ENCODE measurements at regions not wholly inside any gene's neighbourhood (a gene's known extent, or its start where the extent isn't known, plus 50 kb on each side); places are given as distances from the start of the nearest gene placed in this dataset.

GRCh38 chr4:112776535-112776934 lies 139.6 kb downstream of the LARP7 start:
- Histone ChIP-seq H3F3A (ENCODE audit: insufficient read depth, low read length, poor library complexity, severe bottlenecking) (no peaks in the 10 kb centered on the region), H4K20me1 (ENCODE audit: insufficient read depth) (no peaks in the 10 kb centered on the region), H3K9me3 (ENCODE audit: low read length) (no peaks in the 10 kb centered on the region), H3K9me2 (ENCODE audit: insufficient read depth, low read length) (no peaks in the 10 kb centered on the region), H2AFZ (ENCODE audit: low read depth, low read length) (no peak overlapping the region), H3K9ac (ENCODE audit: low read length) (no peak overlapping the region), H3K79me2 (replicated peaks; ENCODE audit: insufficient read depth, low read length) (no peaks in the 10 kb centered on the region), H3K4me2 (ENCODE audit: low read length) (no peak overlapping the region), H3K36me3 (ENCODE audit: insufficient read depth, low read length) (no peaks in the 10 kb centered on the region), H3K4me3 (ENCODE audit: low read length) (no peak overlapping the region), H3K27me3 (ENCODE audit: insufficient read depth, low read depth, low read length) (no peaks in the 10 kb centered on the region), H3K27ac (ENCODE audit: low read length) (no peak overlapping the region)
- TF ChIP-seq EZH2 (IDR thresholded peaks at IDR 0.05; ENCODE audit: borderline replicate concordance, insufficient read depth, low read length, poor library complexity, severe bottlenecking) (no peak), TAF1 (IDR thresholded peaks at IDR 0.05; ENCODE audit: low read depth) (no peak), MXI1 (conservative IDR thresholded peaks at IDR 0.05; ENCODE audit: poor library complexity, severe bottlenecking) (no peak), SMC3 (conservative IDR thresholded peaks at IDR 0.05; ENCODE audit: poor library complexity) (no peak), EP300 (conservative IDR thresholded peaks at IDR 0.05; ENCODE audit: poor library complexity, severe bottlenecking) (no peak), RAD21 (conservative IDR thresholded peaks at IDR 0.05) (no peak), POLR2AphosphoS5 (IDR thresholded peaks at IDR 0.05) (no peak), REST (IDR thresholded peaks at IDR 0.05; ENCODE audit: borderline replicate concordance) (no peak), CTCF (IDR thresholded peaks at IDR 0.05; ENCODE audit: poor library complexity, severe bottlenecking) (no peak)

- TF ChIP-seq POLR2AphosphoS5 (IDR thresholded peaks at IDR 0.05) (no peak), EP300 (conservative IDR thresholded peaks at IDR 0.05; ENCODE audit: poor library complexity, severe bottlenecking) (no peak), CTCF (IDR thresholded peaks at IDR 0.05; ENCODE audit: poor library complexity, severe bottlenecking) (no peak), TAF1 (IDR thresholded peaks at IDR 0.05; ENCODE audit: low read depth) (no peak), REST (IDR thresholded peaks at IDR 0.05; ENCODE audit: borderline replicate concordance) (no peak), RAD21 (conservative IDR thresholded peaks at IDR 0.05) (no peak), MXI1 (conservative IDR thresholded peaks at IDR 0.05; ENCODE audit: poor library complexity, severe bottlenecking) (no peak), SMC3 (conservative IDR thresholded peaks at IDR 0.05; ENCODE audit: poor library complexity) (no peak), EZH2 (IDR thresholded peaks at IDR 0.05; ENCODE audit: borderline replicate concordance, insufficient read depth, low read length, poor library complexity, severe bottlenecking) (no peak)
- Histone ChIP-seq H3K9me3 (ENCODE audit: low read length) (no peaks in the 10 kb centered on the region), H3F3A (ENCODE audit: insufficient read depth, low read length, poor library complexity, severe bottlenecking) (no peaks in the 10 kb centered on the region), H3K4me2 (ENCODE audit: low read length) (no peak overlapping the region), H3K9ac (ENCODE audit: low read length) (no peak overlapping the region), H3K36me3 (ENCODE audit: insufficient read depth, low read length) (no peaks in the 10 kb centered on the region), H2AFZ (ENCODE audit: low read depth, low read length) (no peak overlapping the region), H3K27ac (ENCODE audit: low read length) (no peak overlapping the region), H3K27me3 (ENCODE audit: insufficient read depth, low read depth, low read length) (no peaks in the 10 kb centered on the region), H3K79me2 (replicated peaks; ENCODE audit: insufficient read depth, low read length) (no peaks in the 10 kb centered on the region), H3K4me3 (ENCODE audit: low read length) (no peak overlapping the region), H3K9me2 (ENCODE audit: insufficient read depth, low read length) (no peaks in the 10 kb centered on the region), H4K20me1 (ENCODE audit: insufficient read depth) (no peaks in the 10 kb centered on the region)
Observed at GRCh38 chr4:112778520-112778919, 141.6 kb downstream of the LARP7 start.

Measured in neural cell (in vitro differentiated cells).